Right cardiac atrium (tissue), 5 donors: ENCODE measurements at regions not wholly inside any gene's neighbourhood (a gene's known extent, or its start where the extent isn't known, plus 50 kb on each side); places are given as distances from the start of the nearest gene placed in this dataset.

Experiments
- ATAC-seq, 2 donors: fragments of 200-7000 bp; cut with Tn5 transposase; one replicate each; pipeline versions ENCODE4 v1.8.0 to v1.9.1; 2020; ENCODE audit warnings: moderate library complexity in 2 of 2, mild to moderate bottlenecking in 1 of 2
- DNase-seq, 3 donors: peaks; one replicate each; pipeline ENCODE4 v3.0.0-alpha.2; 2020
- H3K27ac ChIP-seq: one replicate; pipeline ENCODE4 v1.5.1; 2013; ENCODE audit warnings: mild to moderate bottlenecking, low read length, control low read depth, moderate library complexity
- H3K27me3 ChIP-seq: one replicate; pipeline ENCODE4 v1.6.1; 2013; ENCODE audit not compliant: control insufficient read depth, insufficient read depth
- H3K4me1 ChIP-seq: one replicate; pipeline ENCODE4 v1.6.1; 2013; ENCODE audit warnings: low read length; ENCODE audit not compliant: control insufficient read depth, insufficient read depth
- H3K4me3 ChIP-seq: one replicate; pipeline ENCODE4 v1.5.1; 2013; ENCODE audit warnings: low read length, control low read depth
- H3K9me3 ChIP-seq: one replicate; pipeline ENCODE4 v1.6.1; 2013; ENCODE audit warnings: low read length; ENCODE audit not compliant: control insufficient read depth
- WGBS: extraction: QIAGEN DNeasy Blood & Tissue Kit; methylation state at CpG from one replicate; pipeline ENCODE4 v1.1.7; 2013; 5-methylcytosine and 5-hydroxymethylcytosine counted together
- intact Hi-C, 4 donors: fragments of 100-400 bp; cut with DNase I; formaldehyde crosslinking; loops; one replicate each; pipeline versions ENCODE4 v1.11.0 to v1.14.0; 2022 to 2023
- donor health status: healthy with polysubstance abuse.
- donor health status: DM: no; HTN: yes; CAD: no.
- donor health status: DM: no; HTN: no; CAD: no.
- donor health status: DM: no; HTN: yes; CAD: no; lungs with severe emphysema.
- donor health status: DM: yes; HTN: yes; CAD: no.

GRCh38 chr9:1668441-1668840 lies 346.7 kb upstream of the SMARCA2 start:
- Histone ChIP-seq H3K9me3 (no peaks in the 10 kb centered on the region), H3K4me3 (no peak overlapping the region), H3K27me3 (no peaks in the 10 kb centered on the region), H3K4me1 (no peaks in the 10 kb centered on the region), H3K27ac (no peak overlapping the region)
- DNase-seq (no peak), ATAC-seq (no peak)
- intact Hi-C loops: no loop called here
- 68% methylated on average over 1 of the region's 1 CpG for WGBS

GRCh38 chr9:1673300-1673699 lies 341.8 kb upstream of the SMARCA2 start:
- ATAC-seq (no peak), DNase-seq (no peak)
- Histone ChIP-seq H3K4me1 (no peaks in the 10 kb centered on the region), H3K4me3 (no peak overlapping the region), H3K9me3 (peaks cover 4% of the 10 kb centered on the region), H3K27ac (no peak overlapping the region), H3K27me3 (no peaks in the 10 kb centered on the region)
- intact Hi-C loops: no loop called here

- H3K9me3 ChIP-seq: peaks cover 4% of the 10 kb centered on the region
- intact Hi-C loops: no loop called here
- H3K4me1 ChIP-seq: no peaks in the 10 kb centered on the region
- no peak overlapping the region for H3K4me3 ChIP-seq
- no peak overlapping the region for H3K27ac ChIP-seq
- DNase-seq: no peak
- H3K27me3 ChIP-seq: no peaks in the 10 kb centered on the region
- no peak for ATAC-seq
- 73% methylated on average over 3 of the region's 3 CpGs for WGBS
These were observed 338.4 kb upstream of the SMARCA2 start for GRCh38 chr9:1676771-1677170.

- Histone ChIP-seq H3K27me3 (no peaks in the 10 kb centered on the region), H3K27ac (no peak overlapping the region), H3K4me1 (no peaks in the 10 kb centered on the region), H3K9me3 (no peaks in the 10 kb centered on the region), H3K4me3 (no peak overlapping the region)
- intact Hi-C loops: no loop called here
- 71% methylated on average over 2 of the region's 2 CpGs for WGBS
- DNase-seq (no peak), ATAC-seq (no peak)
These were observed 331.2 kb upstream of the SMARCA2 start for GRCh38 chr9:1683951-1684350.

GRCh38 chr9:1698991-1699390 lies 316.2 kb upstream of the SMARCA2 start:
- WGBS: 88% methylated on average over 5 of the region's 5 CpGs
- DNase-seq (no peak), ATAC-seq (no peak)
- H3K4me1 ChIP-seq: no peaks in the 10 kb centered on the region
- H3K9me3 ChIP-seq: no peaks in the 10 kb centered on the region
- H3K27me3 ChIP-seq: no peaks in the 10 kb centered on the region
- H3K4me3 ChIP-seq: no peak overlapping the region
- H3K27ac ChIP-seq: no peak overlapping the region
- intact Hi-C loops: no loop called here

GRCh38 chr9:1701113-1701512 lies 314.0 kb upstream of the SMARCA2 start:
- WGBS: 87% methylated on average over 2 of the region's 2 CpGs
- ATAC-seq (no peak), DNase-seq (no peak)
- H3K4me3 ChIP-seq: no peak overlapping the region
- intact Hi-C loops: no loop called here
- H3K27me3 ChIP-seq: no peaks in the 10 kb centered on the region
- H3K9me3 ChIP-seq: no peaks in the 10 kb centered on the region
- H3K27ac ChIP-seq: no peak overlapping the region
- H3K4me1 ChIP-seq: no peaks in the 10 kb centered on the region

- Histone ChIP-seq H3K27ac (no peak overlapping the region), H3K4me3 (no peak overlapping the region), H3K27me3 (no peaks in the 10 kb centered on the region), H3K9me3 (no peaks in the 10 kb centered on the region), H3K4me1 (no peaks in the 10 kb centered on the region)
- no peak for ATAC-seq
- no peak for DNase-seq
- intact Hi-C loops: no loop called here
- 67% methylated on average over 3 of the region's 3 CpGs for WGBS
These were observed 312.4 kb upstream of the SMARCA2 start for GRCh38 chr9:1702701-1703100.

GRCh38 chr9:1707291-1707690 lies 307.9 kb upstream of the SMARCA2 start:
- 63% methylated on average over 1 of the region's 1 CpG for WGBS
- intact Hi-C loops: no loop called here
- DNase-seq: no peak

GRCh38 chr9:1708219-1708618 lies 306.9 kb upstream of the SMARCA2 start:
- Histone ChIP-seq H3K27ac (no peak overlapping the region), H3K27me3 (no peaks in the 10 kb centered on the region), H3K9me3 (no peaks in the 10 kb centered on the region), H3K4me3 (no peak overlapping the region), H3K4me1 (no peaks in the 10 kb centered on the region)
- ATAC-seq: no peak
- intact Hi-C loops: no loop called here
- 98% methylated on average over 1 of the region's 1 CpG for WGBS
- DNase-seq: no peak

More at GRCh38 chr9:1707291-1707690, 307.9 kb upstream of the SMARCA2 start:
- Histone ChIP-seq H3K27me3 (no peaks in the 10 kb centered on the region), H3K27ac (no peak overlapping the region), H3K4me1 (no peaks in the 10 kb centered on the region), H3K9me3 (no peaks in the 10 kb centered on the region), H3K4me3 (no peak overlapping the region)
- ATAC-seq: no peak

GRCh38 chr9:1709347-1709746 lies 305.8 kb upstream of the SMARCA2 start:
- no peaks in the 10 kb centered on the region for H3K9me3 ChIP-seq
- no peak for DNase-seq
- no peak for ATAC-seq
- no peak overlapping the region for H3K4me3 ChIP-seq
- no peak overlapping the region for H3K27ac ChIP-seq
- WGBS: 87% methylated on average over 1 of the region's 1 CpG
- no peaks in the 10 kb centered on the region for H3K4me1 ChIP-seq
- intact Hi-C loops: no loop called here
- H3K27me3 ChIP-seq: no peaks in the 10 kb centered on the region

GRCh38 chr9:1712861-1713450 lies 302.2 kb upstream of the SMARCA2 start:
- no peaks in the 10 kb centered on the region for H3K9me3 ChIP-seq
- intact Hi-C loops: no loop called here
- H3K27me3 ChIP-seq: no peaks in the 10 kb centered on the region
- no peaks in the 10 kb centered on the region for H3K4me1 ChIP-seq
- ATAC-seq (no peak), DNase-seq (no peak)
- no peak overlapping the region for H3K27ac ChIP-seq
- WGBS: 58% methylated on average over 6 of the region's 6 CpGs
- no peak overlapping the region for H3K4me3 ChIP-seq

- no peaks in the 10 kb centered on the region for H3K27me3 ChIP-seq
- DNase-seq: no peak
- 62% methylated on average over 3 of the region's 3 CpGs for WGBS
- intact Hi-C loops: no loop called here
- H3K4me1 ChIP-seq: no peaks in the 10 kb centered on the region
- H3K27ac ChIP-seq: no peak overlapping the region
- no peak overlapping the region for H3K4me3 ChIP-seq
- no peaks in the 10 kb centered on the region for H3K9me3 ChIP-seq
- ATAC-seq: no peak
These were observed 301.3 kb upstream of the SMARCA2 start for GRCh38 chr9:1713841-1714240.
